ENCODE measurements at regions not wholly inside any gene's neighbourhood (a gene's known extent, or its start where the extent isn't known, plus 50 kb on each side); places are given as distances from the start of the nearest gene placed in this dataset.

- no peaks in the 10 kb centered on the region for H3K9me3 ChIP-seq (ENCODE audit: low read depth, low read length)
- peaks cover 5% of the 10 kb centered on the region for H3K36me3 ChIP-seq (ENCODE audit: insufficient read depth, low read length)
- no peak overlapping the region for H3K4me3 ChIP-seq
- no peak overlapping the region for H3K9ac ChIP-seq (ENCODE audit: insufficient read length)
- no peak for DNase-seq (ENCODE audit: low read depth, low spot score)
- H3K27ac ChIP-seq, result no peak overlapping the region
- no peak for TF ChIP-seq POLR2AphosphoS5 (IDR thresholded peaks at IDR 0.05; ENCODE audit: borderline replicate concordance, low read depth, low read length)
- TF ChIP-seq EZH2 (IDR thresholded peaks at IDR 0.05), result no peak
- TF ChIP-seq FOXP2 (optimal IDR thresholded peaks at IDR 0.05; ENCODE audit: control extremely low read depth, extremely low read length, insufficient read depth), result no peak
Observed at GRCh38 chr11:69374946-69375310, 81.0 kb downstream of the MYEOV start.

- TF ChIP-seq POLR2AphosphoS5 (IDR thresholded peaks at IDR 0.05; ENCODE audit: borderline replicate concordance, low read depth, low read length), result no peak
- no peak for TF ChIP-seq FOXP2 (optimal IDR thresholded peaks at IDR 0.05; ENCODE audit: control extremely low read depth, extremely low read length, insufficient read depth)
- TF ChIP-seq EZH2 (IDR thresholded peaks at IDR 0.05), result no peak
- no peak for DNase-seq (ENCODE audit: low read depth, low spot score)
- peaks cover 4% of the 10 kb centered on the region; the same call in 1 of the 2 replicates for H3K36me3 ChIP-seq (ENCODE audit: insufficient read depth, low read length)
- H3K4me3 ChIP-seq, result no peak overlapping the region
- no peak overlapping the region for H3K27ac ChIP-seq
- H3K9ac ChIP-seq (ENCODE audit: insufficient read length), result no peak overlapping the region
- no peaks in the 10 kb centered on the region for H3K9me3 ChIP-seq (ENCODE audit: low read depth, low read length)
Observed at GRCh38 chr11:69375316-69376154, 81.6 kb downstream of the MYEOV start.

- no peak for DNase-seq (ENCODE audit: low read depth, low spot score)
- no peaks in the 10 kb centered on the region for H3K9me3 ChIP-seq (ENCODE audit: low read depth, low read length)
- H3K4me3 ChIP-seq, result no peak overlapping the region
- TF ChIP-seq FOXP2 (optimal IDR thresholded peaks at IDR 0.05; ENCODE audit: control extremely low read depth, extremely low read length, insufficient read depth), result no peak
- TF ChIP-seq EZH2 (IDR thresholded peaks at IDR 0.05), result no peak
- no peak for TF ChIP-seq POLR2AphosphoS5 (IDR thresholded peaks at IDR 0.05; ENCODE audit: borderline replicate concordance, low read depth, low read length)
- no peak overlapping the region for H3K9ac ChIP-seq (ENCODE audit: insufficient read length)
- no peak overlapping the region for H3K27ac ChIP-seq
- H3K36me3 ChIP-seq (ENCODE audit: insufficient read depth, low read length), result peaks cover 1% of the 10 kb centered on the region; the same call in 1 of the 2 replicates
Observed at GRCh38 chr11:69376155-69377028, 82.4 kb downstream of the MYEOV start.

GRCh38 chr11:69377029-69377952, 83.3 kb downstream of the MYEOV start:
- Histone ChIP-seq H3K9ac (ENCODE audit: insufficient read length) (no peak overlapping the region), H3K4me3 (no peak overlapping the region), H3K27ac (no peak overlapping the region), H3K36me3 (ENCODE audit: insufficient read depth, low read length) (no peaks in the 10 kb centered on the region), H3K9me3 (ENCODE audit: low read depth, low read length) (no peaks in the 10 kb centered on the region)
- TF ChIP-seq POLR2AphosphoS5 (IDR thresholded peaks at IDR 0.05; ENCODE audit: borderline replicate concordance, low read depth, low read length), result no peak
- TF ChIP-seq FOXP2 (optimal IDR thresholded peaks at IDR 0.05; ENCODE audit: control extremely low read depth, extremely low read length, insufficient read depth), result no peak
- TF ChIP-seq EZH2 (IDR thresholded peaks at IDR 0.05), result no peak
- no peak for DNase-seq (ENCODE audit: low read depth, low spot score)

GRCh38 chr11:69377953-69378302, 84.0 kb downstream of the MYEOV start:
- no peak overlapping the region for H3K27ac ChIP-seq

GRCh38 chr11:69378303-69379141, 84.6 kb downstream of the MYEOV start:
- H3K9ac ChIP-seq (ENCODE audit: insufficient read length), result no peak overlapping the region
- TF ChIP-seq POLR2AphosphoS5 (IDR thresholded peaks at IDR 0.05; ENCODE audit: borderline replicate concordance, low read depth, low read length), result no peak
- no peak for TF ChIP-seq EZH2 (IDR thresholded peaks at IDR 0.05)
- TF ChIP-seq FOXP2 (optimal IDR thresholded peaks at IDR 0.05; ENCODE audit: control extremely low read depth, extremely low read length, insufficient read depth), result no peak

More at GRCh38 chr11:69377953-69378302, 84.0 kb downstream of the MYEOV start:
- no peak for TF ChIP-seq EZH2 (IDR thresholded peaks at IDR 0.05)
- no peak for TF ChIP-seq POLR2AphosphoS5 (IDR thresholded peaks at IDR 0.05; ENCODE audit: borderline replicate concordance, low read depth, low read length)
- no peak for TF ChIP-seq FOXP2 (optimal IDR thresholded peaks at IDR 0.05; ENCODE audit: control extremely low read depth, extremely low read length, insufficient read depth)
- Histone ChIP-seq H3K9ac (ENCODE audit: insufficient read length) (no peak overlapping the region), H3K4me3 (no peak overlapping the region), H3K36me3 (ENCODE audit: insufficient read depth, low read length) (no peaks in the 10 kb centered on the region), H3K9me3 (ENCODE audit: low read depth, low read length) (no peaks in the 10 kb centered on the region)
- no peak for DNase-seq (ENCODE audit: low read depth, low spot score)

GRCh38 chr11:69380451-69380901, 86.5 kb downstream of the MYEOV start:
- no peaks in the 10 kb centered on the region for H3K36me3 ChIP-seq (ENCODE audit: insufficient read depth, low read length)
- no peak overlapping the region for H3K27ac ChIP-seq
- H3K4me3 ChIP-seq, result no peak overlapping the region
- TF ChIP-seq POLR2AphosphoS5 (IDR thresholded peaks at IDR 0.05; ENCODE audit: borderline replicate concordance, low read depth, low read length) (no peak), FOXP2 (optimal IDR thresholded peaks at IDR 0.05; ENCODE audit: control extremely low read depth, extremely low read length, insufficient read depth) (no peak), EZH2 (IDR thresholded peaks at IDR 0.05) (no peak)
- no peak overlapping the region for H3K9ac ChIP-seq (ENCODE audit: insufficient read length)
- H3K9me3 ChIP-seq (ENCODE audit: low read depth, low read length), result no peaks in the 10 kb centered on the region
- DNase-seq (ENCODE audit: low read depth, low spot score), result no peak

More at GRCh38 chr11:69378303-69379141, 84.6 kb downstream of the MYEOV start:
- DNase-seq (ENCODE audit: low read depth, low spot score), result no peak
- Histone ChIP-seq H3K36me3 (ENCODE audit: insufficient read depth, low read length) (no peaks in the 10 kb centered on the region), H3K4me3 (no peak overlapping the region), H3K27ac (no peak overlapping the region), H3K9me3 (ENCODE audit: low read depth, low read length) (no peaks in the 10 kb centered on the region)

Data from SK-N-MC (cell line).